A549 (cell line): ENCODE measurements at regions not wholly inside any gene's neighbourhood (a gene's known extent, or its start where the extent isn't known, plus 50 kb on each side); places are given as distances from the start of the nearest gene placed in this dataset.

ENCODE experiments used
- CTCF ChIP-seq: fragments of >200 bp; sonication (Bioruptor Twin); formaldehyde crosslinking; IDR thresholded peaks from 3 replicates; pipeline ENCODE4 v1.5.1; 2016
- ESRRA ChIP-seq: fragments of 150-350 bp; IDR thresholded peaks from 2 replicates; pipeline ENCODE4 v1.6.1; 2014; ENCODE audit warnings: mild to moderate bottlenecking, low read length, borderline replicate concordance
- HDAC2 ChIP-seq: fragments of 200-600 bp; sonication (generic); IDR thresholded peaks from 2 replicates; pipeline ENCODE4 v1.6.1; 2016
- HOXB5 ChIP-seq: fragments of 250-450 bp; sonication (Bioruptor Pico); IDR thresholded peaks from 2 replicates; pipeline ENCODE4 v1.5.0; 2020; ENCODE audit warnings: mild to moderate bottlenecking, moderate library complexity
- JUNB ChIP-seq: fragments of >200 bp; sonication (Bioruptor Twin); formaldehyde crosslinking; IDR thresholded peaks from 2 replicates; pipeline ENCODE4 v1.6.1; 2016
- MAFK ChIP-seq: fragments of 450-650 bp; IDR thresholded peaks from 2 replicates; pipeline ENCODE4 v1.6.1; 2014; ENCODE audit not compliant: partially characterized antibody
- MYC ChIP-seq: IDR thresholded peaks from 2 replicates; pipeline ENCODE4 v1.6.1; 2012; ENCODE audit warnings: mild to moderate bottlenecking, inconsistent platforms, low read length, improper control_type of control experiment, borderline replicate concordance
- NR3C1 ChIP-seq: fragments of >200 bp; sonication (Bioruptor Twin); formaldehyde crosslinking; IDR thresholded peaks from 3 replicates; pipeline ENCODE4 v1.6.1; 2017
- POLR2A ChIP-seq: IDR thresholded peaks from 2 replicates; pipeline ENCODE4 v1.6.1; 2012; ENCODE audit warnings: mild to moderate bottlenecking, low read length
- RAD21 ChIP-seq, 2 experiments: fragments of >200 bp in 1 of 2; sonication (Bioruptor Twin) in 1 of 2; formaldehyde crosslinking in 1 of 2; IDR thresholded peaks in 1 of 2; conservative IDR thresholded peaks in 1 of 2; 2 replicates in 1 of 2; 3 replicates in 1 of 2; pipeline ENCODE4 v1.6.1; 2012 to 2018; ENCODE audit warnings: inconsistent platforms in 1 of 2
- RARB ChIP-seq: fragments of 250-450 bp; sonication (Bioruptor Pico); IDR thresholded peaks from 2 replicates; pipeline ENCODE4 v1.8.0; 2021; ENCODE audit warnings: mild to moderate bottlenecking, moderate library complexity
- TF ChIP-seq, protein P1 (sequence below): fragments of 450-650 bp; IDR thresholded peaks from 2 replicates; pipeline ENCODE4 v1.6.1; 2014; ENCODE audit warnings: antibody characterized with exemption

DNA sequence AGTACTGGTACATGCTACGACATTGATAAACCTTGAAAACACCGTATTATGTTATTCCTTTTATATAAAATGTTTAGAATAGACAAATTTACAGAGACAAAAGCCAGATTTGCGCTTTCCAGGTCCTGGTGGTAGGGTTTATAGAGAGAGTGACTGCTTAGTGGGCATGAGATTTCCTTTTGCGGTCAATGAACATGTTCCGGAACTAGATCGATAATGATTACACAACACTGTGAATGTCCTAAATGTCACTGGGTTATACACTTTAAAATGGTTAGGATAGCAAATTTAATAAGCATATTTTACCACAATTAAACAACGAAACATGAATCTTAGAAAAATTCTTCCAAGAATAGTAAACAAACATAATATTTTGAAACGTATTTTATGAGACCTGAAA lies 77.3 kb downstream of the MAGEA10 start:
- no peak for TF ChIP-seq POLR2A
- TF ChIP-seq RAD21 (conservative IDR thresholded peaks at IDR 0.05 in 1 of 2, IDR thresholded peaks at IDR 0.05 in 1 of 2), result no peak
- no peak for TF ChIP-seq HOXB5 (CRISPR knock-in tag)
- TF ChIP-seq CTCF, result no peak
- no peak for TF ChIP-seq MAFK
- no peak for TF ChIP-seq JUNB
- TF ChIP-seq RARB (CRISPR knock-in tag), result no peak
- no peak for TF ChIP-seq MYC
- TF ChIP-seq, protein P1, sequence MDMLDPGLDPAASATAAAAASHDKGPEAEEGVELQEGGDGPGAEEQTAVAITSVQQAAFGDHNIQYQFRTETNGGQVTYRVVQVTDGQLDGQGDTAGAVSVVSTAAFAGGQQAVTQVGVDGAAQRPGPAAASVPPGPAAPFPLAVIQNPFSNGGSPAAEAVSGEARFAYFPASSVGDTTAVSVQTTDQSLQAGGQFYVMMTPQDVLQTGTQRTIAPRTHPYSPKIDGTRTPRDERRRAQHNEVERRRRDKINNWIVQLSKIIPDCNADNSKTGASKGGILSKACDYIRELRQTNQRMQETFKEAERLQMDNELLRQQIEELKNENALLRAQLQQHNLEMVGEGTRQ, result no peak
- TF ChIP-seq HDAC2, result no peak
- no peak for TF ChIP-seq ESRRA
- TF ChIP-seq NR3C1, result no peak
